Calu3 (cell line): ENCODE measurements at regions not wholly inside any gene's neighbourhood (a gene's known extent, or its start where the extent isn't known, plus 50 kb on each side); places are given as distances from the start of the nearest gene placed in this dataset.

Experiments
- BruUV-seq: library from RNA; stranded (reverse); fragments of 400-500 nt; replicated peaks from 2 replicates; lab custom pipeline; 2021; lab: Mats Ljungman, UMichigan
- CTCF ChIA-PET: fragments of 300-600 bp; sonication (Branson Sonifier 250); formaldehyde crosslinking; loops from one replicate; lab custom pipeline; 2022; ENCODE audit warnings: antibody characterized with exemption; lab: Charles Lee
- DNase-seq: peaks from one replicate; pipeline ENCODE4 v3.0.0; 2022
- H3K27ac Mint-ChIP-seq: one replicate; pipeline ENCODE4 v1.8.0; 2022; ENCODE audit warnings: mixed read lengths; ENCODE audit not compliant: unreplicated experiment
- H3K27me3 Mint-ChIP-seq: one replicate; pipeline ENCODE4 v1.8.0; 2022; ENCODE audit warnings: mixed read lengths; ENCODE audit not compliant: unreplicated experiment
- H3K36me3 Mint-ChIP-seq: one replicate; pipeline ENCODE4 v1.8.0; 2022; ENCODE audit warnings: mild to moderate bottlenecking, moderate library complexity, mixed read lengths; ENCODE audit not compliant: insufficient read depth, unreplicated experiment
- H3K4me1 Mint-ChIP-seq: one replicate; pipeline ENCODE4 v1.8.0; 2022; ENCODE audit warnings: mild to moderate bottlenecking, low read depth, mixed read lengths; ENCODE audit not compliant: unreplicated experiment
- H3K4me3 Mint-ChIP-seq: one replicate; pipeline ENCODE4 v1.8.0; 2022; ENCODE audit warnings: mild to moderate bottlenecking, low read depth, moderate library complexity, mixed read lengths; ENCODE audit not compliant: unreplicated experiment
- H3K9me3 Mint-ChIP-seq: one replicate; pipeline ENCODE4 v1.8.0; 2022; ENCODE audit warnings: low read depth, mixed read lengths; ENCODE audit not compliant: unreplicated experiment
- intact Hi-C: fragments of 100-400 bp; cut with micrococcal nuclease; formaldehyde crosslinking; loops from one replicate; pipeline ENCODE4 v1.10.0; 2022; ENCODE audit not compliant: unreplicated experiment
- TF ChIP-seq, protein P1 (sequence below): fragments of 200-600 bp; IDR thresholded peaks from one replicate; pipeline ENCODE4 v1.8.0; 2022; ENCODE audit warnings: antibody characterized with exemption; ENCODE audit not compliant: unreplicated experiment

DNA sequence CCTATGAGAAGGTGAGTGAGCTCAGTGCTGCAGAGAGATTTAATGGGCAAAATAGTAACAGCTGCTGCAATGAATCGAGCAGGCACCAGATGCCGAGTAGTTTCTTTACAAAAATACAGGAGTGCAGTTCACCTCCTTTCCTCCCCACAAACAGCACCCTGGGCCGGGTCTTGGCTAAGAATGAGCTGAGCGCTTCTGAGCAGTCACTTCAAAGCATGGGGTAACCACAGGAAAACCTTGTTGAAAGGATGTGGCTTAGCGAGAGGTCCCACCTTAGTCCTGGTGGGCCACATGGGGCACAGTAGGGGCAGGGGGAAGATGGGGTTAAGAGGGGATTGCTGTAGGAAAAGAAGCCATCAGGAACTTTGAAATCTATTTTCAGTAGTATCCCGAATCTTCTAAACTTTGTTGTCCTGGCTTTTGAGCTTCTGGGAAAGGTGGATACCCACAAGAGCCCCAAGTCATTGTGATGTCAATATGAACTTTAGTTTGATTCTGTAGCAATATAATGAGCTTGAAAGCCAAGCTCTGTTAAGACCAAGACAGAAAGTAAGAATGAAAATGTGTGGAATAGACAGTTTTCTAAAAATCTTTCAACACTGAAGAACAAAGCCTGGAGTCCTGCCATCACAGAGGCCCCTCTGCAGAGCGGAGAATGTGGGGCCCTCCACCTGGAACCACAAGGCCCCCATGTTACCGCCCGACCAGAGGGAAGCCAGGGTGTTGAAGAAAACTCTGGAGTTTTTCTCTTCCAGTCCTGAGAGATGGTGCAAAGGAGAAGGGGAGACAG, 101.0 kb upstream of the ZNF236 start:
- BruUV-seq = no TSS peak

GRCh38 chr18:76720683-76721082, 101.7 kb upstream of the ZNF236 start:
- no peaks in the 10 kb centered on the region for H3K9me3 Mint-ChIP-seq
- CTCF ChIA-PET = no interaction called here
- BruUV-seq = no TSS peak
- intact Hi-C loops = no loop called here
- no peaks in the 10 kb centered on the region for H3K4me1 Mint-ChIP-seq
- no peak for DNase-seq
- no peaks in the 10 kb centered on the region for H3K36me3 Mint-ChIP-seq
- H3K4me3 Mint-ChIP-seq = no peak overlapping the region
- TF ChIP-seq, protein P1, sequence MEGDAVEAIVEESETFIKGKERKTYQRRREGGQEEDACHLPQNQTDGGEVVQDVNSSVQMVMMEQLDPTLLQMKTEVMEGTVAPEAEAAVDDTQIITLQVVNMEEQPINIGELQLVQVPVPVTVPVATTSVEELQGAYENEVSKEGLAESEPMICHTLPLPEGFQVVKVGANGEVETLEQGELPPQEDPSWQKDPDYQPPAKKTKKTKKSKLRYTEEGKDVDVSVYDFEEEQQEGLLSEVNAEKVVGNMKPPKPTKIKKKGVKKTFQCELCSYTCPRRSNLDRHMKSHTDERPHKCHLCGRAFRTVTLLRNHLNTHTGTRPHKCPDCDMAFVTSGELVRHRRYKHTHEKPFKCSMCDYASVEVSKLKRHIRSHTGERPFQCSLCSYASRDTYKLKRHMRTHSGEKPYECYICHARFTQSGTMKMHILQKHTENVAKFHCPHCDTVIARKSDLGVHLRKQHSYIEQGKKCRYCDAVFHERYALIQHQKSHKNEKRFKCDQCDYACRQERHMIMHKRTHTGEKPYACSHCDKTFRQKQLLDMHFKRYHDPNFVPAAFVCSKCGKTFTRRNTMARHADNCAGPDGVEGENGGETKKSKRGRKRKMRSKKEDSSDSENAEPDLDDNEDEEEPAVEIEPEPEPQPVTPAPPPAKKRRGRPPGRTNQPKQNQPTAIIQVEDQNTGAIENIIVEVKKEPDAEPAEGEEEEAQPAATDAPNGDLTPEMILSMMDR = no peak
- no peak overlapping the region for H3K27ac Mint-ChIP-seq
- peaks cover 18% of the 10 kb centered on the region for H3K27me3 Mint-ChIP-seq

More for the DNA sequence above, 101.0 kb upstream of the ZNF236 start:
- intact Hi-C loops = no loop called here
- CTCF ChIA-PET = no interaction called here
- Mint-ChIP-seq H3K4me1 (no peaks in the 10 kb centered on the region), H3K36me3 (no peaks in the 10 kb centered on the region), H3K27ac (no peak overlapping the region), H3K27me3 (peaks cover 18% of the 10 kb centered on the region), H3K4me3 (no peak overlapping the region), H3K9me3 (no peaks in the 10 kb centered on the region)
- no peak for DNase-seq
- TF ChIP-seq, protein P1 = no peak

GRCh38 chr18:76715012-76715610, 107.2 kb upstream of the ZNF236 start:
- Mint-ChIP-seq H3K4me3 (no peak overlapping the region), H3K4me1 (no peaks in the 10 kb centered on the region), H3K36me3 (no peaks in the 10 kb centered on the region), H3K27me3 (no peaks in the 10 kb centered on the region), H3K27ac (no peak overlapping the region), H3K9me3 (no peaks in the 10 kb centered on the region)
- CTCF ChIA-PET = no interaction called here
- intact Hi-C loops = no loop called here
- BruUV-seq = no TSS peak
- TF ChIP-seq, protein P1 = no peak
- no peak for DNase-seq

GRCh38 chr18:76713432-76713831, 108.9 kb upstream of the ZNF236 start:
- no TSS peak for BruUV-seq

More at GRCh38 chr18:76713432-76713831, 108.9 kb upstream of the ZNF236 start:
- CTCF ChIA-PET = no interaction called here
- Mint-ChIP-seq H3K9me3 (no peaks in the 10 kb centered on the region), H3K36me3 (no peaks in the 10 kb centered on the region), H3K27ac (no peak overlapping the region), H3K4me3 (no peak overlapping the region), H3K27me3 (no peaks in the 10 kb centered on the region), H3K4me1 (no peaks in the 10 kb centered on the region)
- no peak for DNase-seq
- intact Hi-C loops = no loop called here
- TF ChIP-seq, protein P1 = no peak
